ENCODE measurements at regions not wholly inside any gene's neighbourhood (a gene's known extent, or its start where the extent isn't known, plus 50 kb on each side); places are given as distances from the start of the nearest gene placed in this dataset.

- Histone ChIP-seq H3K23ac (ENCODE audit: low read depth, low read length) (no peak overlapping the region), H3K4me3 (ENCODE audit: insufficient read depth, low read depth, low read length) (no peak overlapping the region), H3K9ac (ENCODE audit: low read depth, low read length) (no peak overlapping the region), H3K27me3 (ENCODE audit: control insufficient read depth, insufficient read depth, low read length) (peaks cover 36% of the 10 kb centered on the region), H2BK15ac (ENCODE audit: low read depth, low read length) (no peak overlapping the region), H3K36me3 (ENCODE audit: control insufficient read depth, insufficient read depth, low read length) (no peaks in the 10 kb centered on the region), H3K4me1 (ENCODE audit: control insufficient read depth, insufficient read depth, low read length) (no peaks in the 10 kb centered on the region), H2AFZ (replicated peaks; ENCODE audit: low read length, poor library complexity) (no peak overlapping the region), H3K56ac (ENCODE audit: extremely low read depth, insufficient read depth, low read length) (no peak overlapping the region), H4K8ac (ENCODE audit: low read depth in 2 of 2, low read length in 2 of 2) (no peak overlapping the region), H3K79me1 (ENCODE audit: low read depth in 1 of 2, low read length in 2 of 2) (no peaks in the 10 kb centered on the region), H2BK120ac (ENCODE audit: low read depth, low read length) (no peak overlapping the region), H3K4ac (ENCODE audit: low read depth, low read length) (no peak overlapping the region), H3K18ac (ENCODE audit: low read depth, low read length) (no peak overlapping the region), H4K20me1 (ENCODE audit: insufficient read depth, low read length) (no peaks in the 10 kb centered on the region), H3K4me2 (ENCODE audit: low read depth, low read length) (no peak overlapping the region), H4K5ac (ENCODE audit: low read depth, low read length) (no peak overlapping the region), H2BK20ac (ENCODE audit: low read depth, low read length) (no peak overlapping the region), H4K91ac (ENCODE audit: insufficient read depth, low read depth, low read length) (no peak overlapping the region), H3K9me3 (ENCODE audit: control insufficient read depth, insufficient read depth, low read length) (peaks cover 7% of the 10 kb centered on the region), H2AK5ac (ENCODE audit: low read depth, low read length) (no peak overlapping the region), H3K9me1 (ENCODE audit: insufficient read depth, low read length) (no peaks in the 10 kb centered on the region), H3K27ac (ENCODE audit: insufficient read depth, low read length) (no peak overlapping the region), H2BK5ac (ENCODE audit: low read depth, low read length, poor library complexity, severe bottlenecking) (no peak overlapping the region), H2AK9ac (replicated peaks; ENCODE audit: low read depth, low read length, poor library complexity) (no peak overlapping the region), H3K14ac (replicated peaks; ENCODE audit: low read depth, low read length) (no peak overlapping the region)
- TF ChIP-seq BHLHE40 (IDR thresholded peaks at IDR 0.05; ENCODE audit: low read depth, low read length) (no peak), ELK1 (IDR thresholded peaks at IDR 0.05; ENCODE audit: borderline replicate concordance, low read depth, low read length) (no peak), POLR2A (IDR thresholded peaks at IDR 0.05; ENCODE audit: low read depth, low read length) (no peak), RAD21 (IDR thresholded peaks at IDR 0.05; ENCODE audit: low read length) (no peak), CTCF (conservative IDR thresholded peaks at IDR 0.05; ENCODE audit: low read depth, low read length) (no peak), NFE2L2 (IDR thresholded peaks at IDR 0.05; ENCODE audit: low read depth, low read length) (no peak), MAFK (IDR thresholded peaks at IDR 0.05; ENCODE audit: low read depth, low read length) (no peak), RCOR1 (IDR thresholded peaks at IDR 0.05; ENCODE audit: insufficient replicate concordance, low read length) (no peak), RFX5 (IDR thresholded peaks at IDR 0.05; ENCODE audit: low read depth, low read length) (no peak), SMC3 (IDR thresholded peaks at IDR 0.05; ENCODE audit: low read depth, low read length) (no peak), CEBPB (IDR thresholded peaks at IDR 0.05; ENCODE audit: low read depth, low read length) (no peak), MXI1 (IDR thresholded peaks at IDR 0.05; ENCODE audit: borderline replicate concordance, low read depth, low read length) (no peak)
- POLR2A ChIA-PET (ENCODE audit: unreplicated experiment) = no interaction called here
- BruUV-seq (replicated peaks) = no TSS peak
- in situ Hi-C loops (cut with MboI; ENCODE audit: low sequenced_read_pairs) (loop anchor here (25.0 kb wide), 1 partner anchor 427 kb away; no protein-coding TSS in a partner anchor), dilution Hi-C loops (cut with HindIII; ENCODE audit: low sequenced_read_pairs, unreplicated experiment) (no loop called here), intact Hi-C loops (cut with micrococcal nuclease) (no loop called here)
- no peak for ATAC-seq (ENCODE audit: low read depth)
- no peak for DNase-seq
- CTCF ChIA-PET = interaction anchor here (1.7 kb wide), 1 partner anchor 14 kb away, joined by 3 read pairs; no protein-coding TSS in a partner anchor
- 40% methylated on average over 1 of the region's 5 CpGs; no CpG with 5 or more reads in 1 of the 2 experiments for WGBS, 2 experiments (ENCODE audit: extremely low coverage in 2 of 2, insufficient read length in 1 of 2)
These were observed 174.9 kb upstream of the SMIM23 start for GRCh38 chr5:171610686-171611085.
